GM19395 (cell line): ENCODE measurements at regions not wholly inside any gene's neighbourhood (a gene's known extent, or its start where the extent isn't known, plus 50 kb on each side); places are given as distances from the start of the nearest gene placed in this dataset.
"Not testable (repeated sequence)": the region's sequence is repeated elsewhere in the genome, so short reads cannot be mapped to it uniquely, and the experiment has no call there.

Source experiments
- ATAC-seq: cut with Tn5 transposase; IDR thresholded peaks from one replicate; pipeline ENCODE4 v1.9.1; 2021; ENCODE audit warnings: mild to moderate bottlenecking, moderate library complexity; ENCODE audit not compliant: unreplicated experiment

GRCh38 chr3:193040836-193041672, 123.4 kb upstream of the MB21D2 start:
- ATAC-seq, result peak; percentile 80

- ATAC-seq, result no peak
These were observed 128.7 kb upstream of the MB21D2 start for GRCh38 chr3:193046371-193046770.

GRCh38 chr3:193047461-193047860, 129.8 kb upstream of the MB21D2 start:
- ATAC-seq, result not testable (repeated sequence)

- no peak for ATAC-seq
These were observed 130.5 kb upstream of the MB21D2 start for GRCh38 chr3:193048127-193048526.

GRCh38 chr3:193049935-193050334, 132.3 kb upstream of the MB21D2 start:
- no peak for ATAC-seq

- no peak for ATAC-seq
These were observed 133.7 kb upstream of the MB21D2 start for GRCh38 chr3:193051314-193051713.

GRCh38 chr3:193052354-193053045, 134.8 kb upstream of the MB21D2 start:
- ATAC-seq, result no peak

GRCh38 chr3:193053046-193053435, 135.4 kb upstream of the MB21D2 start:
- no peak for ATAC-seq

- no peak for ATAC-seq
These were observed 137.7 kb upstream of the MB21D2 start for GRCh38 chr3:193055352-193055751.

GRCh38 chr3:193057616-193058015, 140.0 kb upstream of the MB21D2 start:
- no peak for ATAC-seq

GRCh38 chr3:193060748-193061546, 143.3 kb upstream of the MB21D2 start:
- ATAC-seq, result no peak

- no peak for ATAC-seq
These were observed 150.7 kb upstream of the MB21D2 start for GRCh38 chr3:193068365-193068764.

- ATAC-seq, result not testable (repeated sequence)
These were observed 152.1 kb upstream of the MB21D2 start for GRCh38 chr3:193069732-193070131.

GRCh38 chr3:193078996-193079753, 161.5 kb upstream of the MB21D2 start:
- ATAC-seq, result no peak

- ATAC-seq, result no peak
These were observed 160.1 kb upstream of the PLAAT1 start for GRCh38 chr3:193080821-193081365.

- ATAC-seq, result no peak
These were observed 155.4 kb upstream of the PLAAT1 start for GRCh38 chr3:193085655-193086054.

GRCh38 chr3:193086681-193087080, 154.3 kb upstream of the PLAAT1 start:
- no peak for ATAC-seq

- no peak for ATAC-seq
These were observed 153.7 kb upstream of the PLAAT1 start for GRCh38 chr3:193087336-193087735.

GRCh38 chr3:193095366-193095765, 145.7 kb upstream of the PLAAT1 start:
- ATAC-seq, result no peak

GRCh38 chr3:193096076-193096475, 144.9 kb upstream of the PLAAT1 start:
- ATAC-seq, result no peak
